Aorta (tissue), 5 donors: ENCODE measurements at regions not wholly inside any gene's neighbourhood (a gene's known extent, or its start where the extent isn't known, plus 50 kb on each side); places are given as distances from the start of the nearest gene placed in this dataset.

ENCODE experiments used
- ATAC-seq: fragments of 200-7000 bp; cut with Tn5 transposase; one replicate; pipeline ENCODE4 v1.9.1; 2022; ENCODE audit warnings: moderate library complexity; ENCODE audit not compliant: low FRiP score
- DNase-seq, 2 donors: peaks; one replicate each; pipeline ENCODE4 v3.0.0-alpha.2; 2020
- H3K27ac ChIP-seq, 2 donors: one replicate each; pipeline ENCODE4 v1.5.1; 2013; ENCODE audit warnings: low read length in 2 of 2, mild to moderate bottlenecking in 2 of 2, moderate library complexity in 2 of 2, control low read depth in 1 of 2, inconsistent platforms in 1 of 2, low read depth in 1 of 2
- H3K27me3 ChIP-seq, 2 donors: one replicate each; pipeline ENCODE4 v1.6.1; 2013; ENCODE audit warnings: control low read depth in 1 of 2, low read length in 1 of 2, mild to moderate bottlenecking in 1 of 2, moderate library complexity in 1 of 2; ENCODE audit not compliant: insufficient read depth in 2 of 2, control insufficient read depth in 1 of 2
- H3K36me3 ChIP-seq, 2 donors: one replicate each; pipeline ENCODE4 v1.6.1; 2013; ENCODE audit warnings: control low read depth in 1 of 2, low read length in 1 of 2, mild to moderate bottlenecking in 1 of 2; ENCODE audit not compliant: insufficient read depth in 2 of 2, control insufficient read depth in 1 of 2
- H3K4me1 ChIP-seq, 2 donors: one replicate each; pipeline ENCODE4 v1.6.1; 2013; ENCODE audit warnings: low read length in 2 of 2, control low read depth in 1 of 2, mild to moderate bottlenecking in 1 of 2, moderate library complexity in 1 of 2; ENCODE audit not compliant: insufficient read depth in 2 of 2, control insufficient read depth in 1 of 2
- H3K4me3 ChIP-seq, 2 donors: one replicate each; pipeline ENCODE4 v1.5.1; 2013; ENCODE audit warnings: low read length in 2 of 2, control low read depth in 1 of 2, mild to moderate bottlenecking in 1 of 2
- H3K9me3 ChIP-seq: one replicate; pipeline ENCODE4 v1.6.1; 2013; ENCODE audit warnings: mild to moderate bottlenecking, low read length; ENCODE audit not compliant: control insufficient read depth
- WGBS, 2 donors: extraction: QIAGEN DNeasy Blood & Tissue Kit; methylation state at CpG; one replicate each; pipeline ENCODE4 v1.1.7; 2013; 5-methylcytosine and 5-hydroxymethylcytosine counted together
- intact Hi-C, 2 donors: fragments of 100-400 bp; cut with DNase I; formaldehyde crosslinking; loops; one replicate each; pipeline versions ENCODE4 v1.14.2 to v1.15.0; 2022
- donor health status: healthy with polysubstance abuse.
- donor health status: Bipolar disorder and iron deficiency.
- donor health status: DM: no; HTN: no; CAD: no.
- donor health status: DM: no; HTN: no; CAD: no.
- donor health status: DM: yes; HTN: yes; CAD: no.

GRCh38 chr5:120988491-120988890 is 524.4 kb downstream of the PRR16 start:
- H3K4me1 ChIP-seq = no peaks in the 10 kb centered on the region
- DNase-seq (no peak), ATAC-seq (no peak)
- intact Hi-C loops = no loop called here
- H3K27ac ChIP-seq = no peak overlapping the region
- H3K36me3 ChIP-seq = no peaks in the 10 kb centered on the region
- H3K9me3 ChIP-seq = no peaks in the 10 kb centered on the region
- H3K27me3 ChIP-seq = no peaks in the 10 kb centered on the region
- H3K4me3 ChIP-seq = no peak overlapping the region
- 96 to 100% methylated on average over 1 of the region's 1 CpG for WGBS, 2 donors

DNA sequence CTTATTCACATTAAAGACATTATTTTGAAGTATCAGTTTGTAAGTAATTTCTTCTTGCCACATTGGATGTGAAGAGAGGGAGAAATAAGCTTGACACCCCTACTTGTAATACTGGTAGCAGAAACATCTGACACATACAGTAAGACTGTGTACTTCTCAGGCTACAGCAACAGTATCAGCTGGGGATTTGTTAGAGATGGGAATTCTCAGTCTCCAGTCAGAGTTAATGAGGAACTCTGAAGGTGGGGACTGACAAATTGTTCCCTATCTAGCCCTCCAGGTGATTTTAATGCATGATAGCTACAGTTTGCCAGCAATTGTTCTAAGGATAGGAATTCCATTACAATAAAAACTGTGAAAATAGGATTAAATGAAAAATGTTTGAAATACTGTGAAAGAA is 524.8 kb downstream of the PRR16 start:
- H3K4me1 ChIP-seq = no peaks in the 10 kb centered on the region
- H3K9me3 ChIP-seq = no peaks in the 10 kb centered on the region
- no peak overlapping the region for H3K27ac ChIP-seq
- no peak for ATAC-seq
- H3K36me3 ChIP-seq = no peaks in the 10 kb centered on the region
- H3K4me3 ChIP-seq = no peak overlapping the region
- intact Hi-C loops = no loop called here
- no peaks in the 10 kb centered on the region for H3K27me3 ChIP-seq
- no peak for DNase-seq

GRCh38 chr5:120991569-120991968 is 527.5 kb downstream of the PRR16 start:
- H3K36me3 ChIP-seq = no peaks in the 10 kb centered on the region
- DNase-seq = no peak
- intact Hi-C loops = no loop called here
- H3K27ac ChIP-seq = no peak overlapping the region
- no peak for ATAC-seq
- H3K4me1 ChIP-seq = no peaks in the 10 kb centered on the region
- 95 to 97% methylated on average over 2 of the region's 2 CpGs for WGBS, 2 donors
- no peak overlapping the region for H3K4me3 ChIP-seq
- no peaks in the 10 kb centered on the region for H3K27me3 ChIP-seq
- H3K9me3 ChIP-seq = no peaks in the 10 kb centered on the region

DNA sequence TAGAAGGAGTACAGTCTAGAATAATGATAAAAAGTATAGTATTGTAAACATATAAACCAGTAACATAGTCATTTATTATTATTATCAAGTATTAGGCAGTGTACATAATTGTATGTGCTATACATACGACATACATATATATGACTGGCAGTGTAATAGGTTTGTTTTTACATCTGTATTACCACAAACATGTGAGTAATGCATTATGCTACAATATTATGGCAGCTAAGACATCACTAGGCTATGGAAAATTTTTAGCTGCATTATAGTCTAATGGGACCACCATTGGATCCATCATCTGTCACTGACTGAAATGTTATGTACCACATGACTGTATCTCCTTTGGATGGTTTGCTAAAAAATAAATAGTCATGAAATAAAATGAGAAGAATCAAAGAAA is 530.0 kb downstream of the PRR16 start:
- H3K36me3 ChIP-seq = no peaks in the 10 kb centered on the region
- H3K4me3 ChIP-seq = no peak overlapping the region
- no peak overlapping the region for H3K27ac ChIP-seq
- intact Hi-C loops = no loop called here
- ATAC-seq (no peak), DNase-seq (no peak)
- WGBS, 2 donors = 98 to 100% methylated on average over 1 of the region's 1 CpG
- H3K4me1 ChIP-seq = no peaks in the 10 kb centered on the region
- no peaks in the 10 kb centered on the region for H3K27me3 ChIP-seq
- no peaks in the 10 kb centered on the region for H3K9me3 ChIP-seq

GRCh38 chr5:120999550-120999949 is 535.5 kb downstream of the PRR16 start:
- H3K4me3 ChIP-seq = no peak overlapping the region
- no peaks in the 10 kb centered on the region for H3K4me1 ChIP-seq
- ATAC-seq = no peak

GRCh38 chr5:121006217-121006616 is 542.1 kb downstream of the PRR16 start:
- WGBS, 2 donors = 97 to 99% methylated on average over 2 of the region's 2 CpGs
- no peak overlapping the region for H3K27ac ChIP-seq
- intact Hi-C loops = no loop called here
- H3K4me3 ChIP-seq = no peak overlapping the region
- no peaks in the 10 kb centered on the region for H3K9me3 ChIP-seq
- H3K27me3 ChIP-seq = no peaks in the 10 kb centered on the region
- DNase-seq = no peak
- H3K4me1 ChIP-seq = no peaks in the 10 kb centered on the region
- H3K36me3 ChIP-seq = no peaks in the 10 kb centered on the region
- ATAC-seq = no peak

More at GRCh38 chr5:120999550-120999949, 535.5 kb downstream of the PRR16 start:
- Histone ChIP-seq H3K9me3 (no peaks in the 10 kb centered on the region), H3K27ac (no peak overlapping the region), H3K27me3 (no peaks in the 10 kb centered on the region), H3K36me3 (no peaks in the 10 kb centered on the region)
- no peak for DNase-seq
- intact Hi-C loops = no loop called here

DNA sequence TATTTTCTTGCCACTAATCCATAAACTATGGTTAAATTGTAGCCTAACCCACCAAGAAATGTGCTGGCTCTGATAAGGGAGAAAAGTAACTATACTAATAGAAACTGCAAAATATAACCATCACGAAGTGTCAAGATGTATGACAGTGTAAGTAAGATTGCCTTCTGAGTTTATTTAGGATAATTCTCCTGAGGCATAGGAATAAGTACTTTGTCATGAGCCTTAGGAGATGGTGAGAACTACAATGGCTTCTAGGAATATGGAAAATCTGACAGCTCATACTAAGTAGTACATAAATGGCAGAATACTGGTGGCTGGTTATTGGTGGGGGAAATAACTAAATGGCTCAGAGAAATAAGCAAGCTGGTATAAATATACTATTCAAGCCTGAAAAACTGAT is 543.9 kb downstream of the PRR16 start:
- Histone ChIP-seq H3K27ac (no peak overlapping the region), H3K9me3 (no peaks in the 10 kb centered on the region), H3K36me3 (no peaks in the 10 kb centered on the region), H3K4me1 (no peaks in the 10 kb centered on the region), H3K4me3 (no peak overlapping the region), H3K27me3 (no peaks in the 10 kb centered on the region)
- WGBS, 2 donors = 91 to 95% methylated on average over 1 of the region's 1 CpG
- intact Hi-C loops = no loop called here
- ATAC-seq (no peak), DNase-seq (no peak)

DNA sequence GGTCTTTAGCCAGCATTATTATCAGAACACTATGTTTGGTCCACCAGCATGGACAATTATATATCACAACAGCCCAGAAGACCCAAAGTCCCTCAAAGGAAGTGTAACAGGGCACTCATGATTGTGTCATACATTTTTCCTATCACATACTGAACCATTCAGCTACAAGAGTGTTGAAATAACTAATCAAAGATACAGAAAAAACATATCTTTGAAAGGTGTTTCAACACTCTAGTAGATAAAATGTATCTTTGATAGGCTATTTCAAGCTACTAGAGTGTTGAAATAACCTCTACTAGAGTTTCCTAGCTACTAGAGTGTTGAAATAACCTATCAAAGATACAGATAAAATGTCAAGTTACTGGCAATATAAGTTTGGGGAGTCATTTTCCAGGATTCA is 545.0 kb downstream of the PRR16 start:
- ATAC-seq (no peak), DNase-seq (no peak)
- intact Hi-C loops = no loop called here

GRCh38 chr5:121018004-121018403 is 553.9 kb downstream of the PRR16 start:
- Histone ChIP-seq H3K27ac (no peak overlapping the region), H3K36me3 (no peaks in the 10 kb centered on the region), H3K27me3 (no peaks in the 10 kb centered on the region), H3K4me1 (no peaks in the 10 kb centered on the region), H3K9me3 (no peaks in the 10 kb centered on the region), H3K4me3 (no peak overlapping the region)
- no peak for ATAC-seq
- no peak for DNase-seq
- intact Hi-C loops = no loop called here
- 89 to 90% methylated on average over 5 of the region's 5 CpGs for WGBS, 2 donors

More for the DNA sequence above, 545.0 kb downstream of the PRR16 start:
- H3K36me3 ChIP-seq = no peaks in the 10 kb centered on the region
- H3K4me3 ChIP-seq = no peak overlapping the region
- H3K27me3 ChIP-seq = no peaks in the 10 kb centered on the region
- H3K4me1 ChIP-seq = no peaks in the 10 kb centered on the region
- no peaks in the 10 kb centered on the region for H3K9me3 ChIP-seq
- no peak overlapping the region for H3K27ac ChIP-seq

DNA sequence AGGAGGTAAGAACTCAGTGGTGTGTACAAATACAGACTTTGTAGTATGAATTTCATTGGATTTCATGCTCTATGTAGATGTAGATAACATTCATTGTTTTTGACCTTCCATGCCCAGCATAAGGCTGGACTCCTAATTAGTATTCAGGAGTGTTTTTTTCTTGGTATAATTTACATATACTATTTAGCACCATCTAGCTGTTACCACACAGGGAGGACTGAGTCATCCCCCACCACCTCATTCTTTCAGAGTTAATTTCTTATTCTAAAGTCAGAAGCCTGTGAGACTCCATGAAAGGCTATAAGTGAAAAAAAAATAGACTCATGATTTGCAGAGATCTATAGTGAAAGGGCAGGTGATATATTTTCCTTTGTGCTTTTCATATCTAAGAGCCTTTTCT is 555.0 kb downstream of the PRR16 start:
- Histone ChIP-seq H3K27ac (no peak overlapping the region), H3K4me3 (no peak overlapping the region), H3K9me3 (no peaks in the 10 kb centered on the region), H3K4me1 (no peaks in the 10 kb centered on the region), H3K27me3 (no peaks in the 10 kb centered on the region), H3K36me3 (no peaks in the 10 kb centered on the region)
- intact Hi-C loops = no loop called here
- ATAC-seq (no peak), DNase-seq (no peak)
